PC-9 (cell line): ENCODE measurements at regions not wholly inside any gene's neighbourhood (a gene's known extent, or its start where the extent isn't known, plus 50 kb on each side); places are given as distances from the start of the nearest gene placed in this dataset.

ENCODE experiments used
- EZH2 ChIP-seq: fragments of 200-600 bp; sonication (generic); IDR thresholded peaks from 2 replicates; pipeline ENCODE4 v1.8.0; 2017; ENCODE audit warnings: antibody characterized with exemption, low read depth
- TF ChIP-seq, protein P1 (sequence below): fragments of 200-600 bp; sonication (generic); conservative IDR thresholded peaks from 2 replicates; pipeline ENCODE4 v1.6.1; 2017; ENCODE audit warnings: mixed run types, antibody characterized with exemption, mild to moderate bottlenecking, moderate library complexity

- TF ChIP-seq, protein P1, sequence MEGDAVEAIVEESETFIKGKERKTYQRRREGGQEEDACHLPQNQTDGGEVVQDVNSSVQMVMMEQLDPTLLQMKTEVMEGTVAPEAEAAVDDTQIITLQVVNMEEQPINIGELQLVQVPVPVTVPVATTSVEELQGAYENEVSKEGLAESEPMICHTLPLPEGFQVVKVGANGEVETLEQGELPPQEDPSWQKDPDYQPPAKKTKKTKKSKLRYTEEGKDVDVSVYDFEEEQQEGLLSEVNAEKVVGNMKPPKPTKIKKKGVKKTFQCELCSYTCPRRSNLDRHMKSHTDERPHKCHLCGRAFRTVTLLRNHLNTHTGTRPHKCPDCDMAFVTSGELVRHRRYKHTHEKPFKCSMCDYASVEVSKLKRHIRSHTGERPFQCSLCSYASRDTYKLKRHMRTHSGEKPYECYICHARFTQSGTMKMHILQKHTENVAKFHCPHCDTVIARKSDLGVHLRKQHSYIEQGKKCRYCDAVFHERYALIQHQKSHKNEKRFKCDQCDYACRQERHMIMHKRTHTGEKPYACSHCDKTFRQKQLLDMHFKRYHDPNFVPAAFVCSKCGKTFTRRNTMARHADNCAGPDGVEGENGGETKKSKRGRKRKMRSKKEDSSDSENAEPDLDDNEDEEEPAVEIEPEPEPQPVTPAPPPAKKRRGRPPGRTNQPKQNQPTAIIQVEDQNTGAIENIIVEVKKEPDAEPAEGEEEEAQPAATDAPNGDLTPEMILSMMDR: no peak
- no peak for TF ChIP-seq EZH2
Observed at GRCh38 chr5:105593011-105593760, 2030.6 kb upstream of the NUDT12 start.
